Common myeloid progenitor, CD34-positive (primary cell): ENCODE measurements at regions not wholly inside any gene's neighbourhood (a gene's known extent, or its start where the extent isn't known, plus 50 kb on each side); places are given as distances from the start of the nearest gene placed in this dataset.

Experiments used
- CTCF ChIA-PET: fragments of 350-600 bp; sonication (Branson Sonifier 250); formaldehyde crosslinking; loops from one replicate; lab custom pipeline; 2021; ENCODE audit warnings: antibody characterized with exemption; lab: Charles Lee
- POLR2A ChIA-PET: fragments of 350-600 bp; sonication (Branson Sonifier 250); formaldehyde crosslinking; loops from one replicate; lab custom pipeline; 2021; ENCODE audit warnings: antibody characterized with exemption; lab: Charles Lee
- DNase-seq, 3 donors: peaks; one replicate each; pipeline versions ENCODE4 v3.0.0 to v3.0.0-alpha.2; 2013
- H3K27ac ChIP-seq, 2 experiments: 1 replicate in 1 of 2; 2 replicates in 1 of 2; pipeline ENCODE4 v1.7.0; 2013; ENCODE audit warnings: inconsistent platforms in 2 of 2, low read length in 2 of 2, mild to moderate bottlenecking in 2 of 2, low read depth in 1 of 2, moderate library complexity in 1 of 2; ENCODE audit not compliant: severe bottlenecking in 2 of 2, insufficient read depth in 1 of 2, poor library complexity in 1 of 2
- H3K27me3 ChIP-seq, 5 experiments: replicated peaks in 2 of 5; 1 replicate in 3 of 5; 2 replicates in 2 of 5; pipeline versions ENCODE4 v1.6.1 to v1.7.0; 2013; ENCODE audit warnings: low read length in 4 of 5, mild to moderate bottlenecking in 2 of 5, moderate library complexity in 2 of 5, inconsistent platforms in 1 of 5; ENCODE audit not compliant: insufficient read depth in 5 of 5, control insufficient read depth in 4 of 5
- H3K36me3 ChIP-seq, 4 experiments: 1 replicate in 2 of 4; 2 replicates in 2 of 4; pipeline versions ENCODE4 v1.6.1 to v1.7.0; 2013; ENCODE audit warnings: low read length in 3 of 4, control low read depth in 1 of 4, mild to moderate bottlenecking in 1 of 4; ENCODE audit not compliant: control insufficient read depth in 4 of 4, insufficient read depth in 4 of 4
- H3K4me1 ChIP-seq, 4 experiments: 1 replicate in 3 of 4; 2 replicates in 1 of 4; pipeline versions ENCODE4 v1.6.1 to v1.7.1; 2013; ENCODE audit warnings: low read length in 3 of 4, mild to moderate bottlenecking in 3 of 4, control low read depth in 1 of 4, inconsistent platforms in 1 of 4, moderate library complexity in 1 of 4; ENCODE audit not compliant: control insufficient read depth in 4 of 4, insufficient read depth in 4 of 4; ENCODE audit errors: control extremely low read depth in 1 of 4
- H3K4me3 ChIP-seq, 7 experiments: 1 replicate in 4 of 7; 2 replicates in 3 of 7; pipeline versions ENCODE4 v1.5.1 to v1.7.0; 2013; ENCODE audit warnings: mild to moderate bottlenecking in 7 of 7, low read length in 6 of 7, moderate library complexity in 6 of 7, inconsistent platforms in 2 of 7, low read depth in 2 of 7, control low read depth in 1 of 7; ENCODE audit not compliant: insufficient read depth in 4 of 7, control insufficient read depth in 1 of 7; ENCODE audit errors: extremely low read depth in 1 of 7
- H3K9me3 ChIP-seq, 5 experiments: 1 replicate in 4 of 5; 2 replicates in 1 of 5; pipeline versions ENCODE4 v1.6.1 to v1.7.1; 2013; ENCODE audit warnings: low read length in 4 of 5, mild to moderate bottlenecking in 2 of 5, inconsistent platforms in 1 of 5, low read depth in 1 of 5, moderate library complexity in 1 of 5; ENCODE audit not compliant: control insufficient read depth in 4 of 5, insufficient read depth in 2 of 5; ENCODE audit errors: control extremely low read depth in 1 of 5
- WGBS: methylation state at CpG from one replicate; pipeline ENCODE4 v1.1.5; 2013; ENCODE audit not compliant: insufficient coverage; 5-methylcytosine and 5-hydroxymethylcytosine counted together

- DNase-seq: no peak
- POLR2A ChIA-PET: no interaction called here
- WGBS: 100% methylated on average over 1 of the region's 2 CpGs
Measured at GRCh38 chr4:177587989-177588388, 145.8 kb upstream of the AGA start.

GRCh38 chr4:177595386-177595785 is 153.1 kb upstream of the AGA start:
- DNase-seq: no peak
- Histone ChIP-seq H3K27me3 (no peaks in the 10 kb centered on the region), H3K4me3 (no peak overlapping the region), H3K9me3 (no peaks in the 10 kb centered on the region), H3K36me3 (no peaks in the 10 kb centered on the region), H3K27ac (no peak overlapping the region), H3K4me1 (no peaks in the 10 kb centered on the region)
- WGBS: no CpG with 5 or more reads among the region's 2 CpGs
- CTCF ChIA-PET: no interaction called here
- POLR2A ChIA-PET: no interaction called here

More at GRCh38 chr4:177587989-177588388, 145.8 kb upstream of the AGA start:
- no peak overlapping the region for H3K27ac ChIP-seq
- H3K36me3 ChIP-seq: no peaks in the 10 kb centered on the region
- CTCF ChIA-PET: no interaction called here
- H3K9me3 ChIP-seq: no peaks in the 10 kb centered on the region
- H3K4me1 ChIP-seq: no peaks in the 10 kb centered on the region
- peaks cover 0 to 2% (median 0%) of the 10 kb centered on the region in 5 experiments for H3K27me3 ChIP-seq
- H3K4me3 ChIP-seq: no peak overlapping the region

- no peaks in the 10 kb centered on the region for H3K27me3 ChIP-seq
- no peak for DNase-seq
- ChIA-PET CTCF (no interaction called here), POLR2A (no interaction called here)
- H3K27ac ChIP-seq: no peak overlapping the region
- 98% methylated on average over 4 of the region's 4 CpGs for WGBS
- no peaks in the 10 kb centered on the region for H3K4me1 ChIP-seq
- H3K36me3 ChIP-seq: no peaks in the 10 kb centered on the region
- H3K4me3 ChIP-seq: no peak overlapping the region
- no peaks in the 10 kb centered on the region for H3K9me3 ChIP-seq
Measured at GRCh38 chr4:177596035-177596434, 153.8 kb upstream of the AGA start.

- Histone ChIP-seq H3K9me3 (no peaks in the 10 kb centered on the region), H3K4me3 (no peak overlapping the region), H3K27me3 (no peaks in the 10 kb centered on the region), H3K36me3 (no peaks in the 10 kb centered on the region), H3K27ac (no peak overlapping the region), H3K4me1 (no peaks in the 10 kb centered on the region)
- ChIA-PET POLR2A (no interaction called here), CTCF (no interaction called here)
- no peak for DNase-seq
- WGBS: 90% methylated on average over 3 of the region's 7 CpGs
Measured at GRCh38 chr4:177596991-177597390, 154.8 kb upstream of the AGA start.

- WGBS: no CpG with 5 or more reads among the region's 1 CpG
- H3K4me3 ChIP-seq: no peak overlapping the region
- H3K27me3 ChIP-seq: no peaks in the 10 kb centered on the region
- no peak overlapping the region for H3K27ac ChIP-seq
- no peaks in the 10 kb centered on the region for H3K36me3 ChIP-seq
- POLR2A ChIA-PET: interaction anchor here (0.6 kb wide), 1 partner anchor 492 kb away, joined by 5 read pairs; no protein-coding TSS in a partner anchor
- DNase-seq: no peak
- CTCF ChIA-PET: no interaction called here
- peaks cover 0 to 6% (median 0%) of the 10 kb centered on the region in 5 experiments for H3K9me3 ChIP-seq
- no peaks in the 10 kb centered on the region for H3K4me1 ChIP-seq
Measured at GRCh38 chr4:177605252-177605651, 163.0 kb upstream of the AGA start.

- no peak overlapping the region for H3K4me3 ChIP-seq
- no peaks in the 10 kb centered on the region for H3K4me1 ChIP-seq
- CTCF ChIA-PET: interaction anchor here (1.2 kb wide), 1 partner anchor 28 kb away, joined by 3 read pairs; no protein-coding TSS in a partner anchor
- POLR2A ChIA-PET: no interaction called here
- 97% methylated on average over 19 of the region's 28 CpGs for WGBS
- no peak for DNase-seq
- no peaks in the 10 kb centered on the region for H3K36me3 ChIP-seq
- peaks cover 0 to 6% (median 0%) of the 10 kb centered on the region in 5 experiments for H3K9me3 ChIP-seq
- H3K27ac ChIP-seq: no peak overlapping the region
- no peaks in the 10 kb centered on the region for H3K27me3 ChIP-seq
Measured at GRCh38 chr4:177607111-177607573, 164.9 kb upstream of the AGA start.

GRCh38 chr4:177611974-177612664 is 169.9 kb upstream of the AGA start:
- Histone ChIP-seq H3K4me3 (no peak overlapping the region), H3K4me1 (no peaks in the 10 kb centered on the region), H3K27ac (no peak overlapping the region), H3K36me3 (no peaks in the 10 kb centered on the region), H3K27me3 (no peaks in the 10 kb centered on the region), H3K9me3 (peaks cover 0 to 6% (median 0%) of the 10 kb centered on the region in 5 experiments)
- DNase-seq: no peak
- ChIA-PET CTCF (no interaction called here), POLR2A (no interaction called here)
- 100% methylated on average over 2 of the region's 5 CpGs for WGBS
